Brain microvascular endothelial cell (primary cell): ENCODE measurements at regions not wholly inside any gene's neighbourhood (a gene's known extent, or its start where the extent isn't known, plus 50 kb on each side); places are given as distances from the start of the nearest gene placed in this dataset.
"Not testable (repeated sequence)": the region's sequence is repeated elsewhere in the genome, so short reads cannot be mapped to it uniquely, and the experiment has no call there.

ENCODE experiments used
- DNase-seq: peaks from one replicate; pipeline ENCODE4 v3.0.0-alpha.2; 2020
- H3K27ac ChIP-seq: fragments of 250-450 bp; sonication (Bioruptor Pico); 2 replicates; pipeline ENCODE4 v1.5.1; 2020; ENCODE audit warnings: mild to moderate bottlenecking, moderate library complexity
- H3K27me3 ChIP-seq: fragments of 250-450 bp; sonication (Bioruptor Pico); replicated peaks from 2 replicates; pipeline ENCODE4 v1.5.1; 2020; ENCODE audit warnings: mild to moderate bottlenecking
- H3K36me3 ChIP-seq: fragments of 250-450 bp; sonication (Bioruptor Pico); replicated peaks from 2 replicates; pipeline ENCODE4 v1.5.1; 2020; ENCODE audit warnings: mild to moderate bottlenecking
- H3K4me3 ChIP-seq: 2 replicates; pipeline ENCODE4 v1.5.1; 2011; ENCODE audit warnings: low read depth, mild to moderate bottlenecking, control low read depth, low read length, moderate library complexity
- CTCF ChIP-seq: IDR thresholded peaks from 2 replicates; pipeline ENCODE4 v1.5.1; 2011; ENCODE audit warnings: low read depth, mild to moderate bottlenecking, moderate library complexity, low read length, control low read depth, inconsistent platforms; ENCODE audit errors: missing control alignments
- in situ Hi-C: cut with HindIII; loops from 2 replicates; pipeline ENCODE4 v1.10.0; 2017; ENCODE audit warnings: low sequenced_read_pairs, low pct_ligation_motif_present

GRCh38 chr14:40674502-40674901 is 932.2 kb upstream of the LRFN5 start:
- no peak for TF ChIP-seq CTCF

GRCh38 chr14:40656311-40656710 is 950.4 kb upstream of the LRFN5 start:
- in situ Hi-C loops: no loop called here
- no peak for TF ChIP-seq CTCF
- no peaks in the 10 kb centered on the region for H3K36me3 ChIP-seq
- DNase-seq: no peak
- no peaks in the 10 kb centered on the region for H3K27me3 ChIP-seq
- H3K27ac ChIP-seq: no peak overlapping the region
- H3K4me3 ChIP-seq: no peak overlapping the region

More at GRCh38 chr14:40674502-40674901, 932.2 kb upstream of the LRFN5 start:
- in situ Hi-C loops: no loop called here
- no peaks in the 10 kb centered on the region for H3K27me3 ChIP-seq
- no peak overlapping the region for H3K27ac ChIP-seq
- no peak overlapping the region for H3K4me3 ChIP-seq
- no peaks in the 10 kb centered on the region for H3K36me3 ChIP-seq
- DNase-seq: no peak

GRCh38 chr14:40652089-40652691 is 954.5 kb upstream of the LRFN5 start:
- in situ Hi-C loops: no loop called here
- no peak overlapping the region for H3K27ac ChIP-seq
- H3K36me3 ChIP-seq: no peaks in the 10 kb centered on the region
- no peak overlapping the region for H3K4me3 ChIP-seq
- no peak for TF ChIP-seq CTCF
- no peaks in the 10 kb centered on the region for H3K27me3 ChIP-seq
- no peak for DNase-seq

DNA sequence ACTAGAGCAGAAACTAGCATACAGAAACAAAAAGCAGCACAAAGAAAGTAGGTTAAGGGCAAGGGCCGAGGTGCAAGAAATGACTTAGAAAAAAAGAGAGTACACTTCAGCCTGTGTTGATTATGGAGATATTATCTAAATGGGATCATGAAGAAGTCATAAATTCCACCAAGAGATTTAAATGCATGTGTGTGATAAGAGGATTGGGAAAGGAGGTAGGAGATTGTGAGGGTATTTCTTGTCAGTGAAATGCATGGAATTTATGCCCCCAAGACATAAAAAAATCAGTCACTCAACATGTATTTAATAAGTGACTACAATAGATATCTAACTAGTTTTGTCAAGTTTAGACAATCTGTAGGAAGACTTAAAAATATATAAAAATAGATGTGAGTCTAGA is 976.2 kb upstream of the LRFN5 start:
- no peak overlapping the region for H3K27ac ChIP-seq
- no peaks in the 10 kb centered on the region for H3K36me3 ChIP-seq
- TF ChIP-seq CTCF: no peak
- H3K4me3 ChIP-seq: no peak overlapping the region
- DNase-seq: no peak
- H3K27me3 ChIP-seq: no peaks in the 10 kb centered on the region
- in situ Hi-C loops: no loop called here

GRCh38 chr14:40629551-40630137 is 977.0 kb upstream of the LRFN5 start:
- in situ Hi-C loops, H3K27ac ChIP-seq, H3K4me3 ChIP-seq, DNase-seq, H3K27me3 ChIP-seq, H3K36me3 ChIP-seq: not testable (repeated sequence)

- H3K36me3 ChIP-seq: no peaks in the 10 kb centered on the region
- no peak for DNase-seq
- TF ChIP-seq CTCF: no peak
- H3K27ac ChIP-seq: no peak overlapping the region
- no peaks in the 10 kb centered on the region for H3K27me3 ChIP-seq
- in situ Hi-C loops: no loop called here
- no peak overlapping the region for H3K4me3 ChIP-seq
Measured at GRCh38 chr14:40629144-40629543, 977.5 kb upstream of the LRFN5 start.
